ENCODE measurements at regions not wholly inside any gene's neighbourhood (a gene's known extent, or its start where the extent isn't known, plus 50 kb on each side); places are given as distances from the start of the nearest gene placed in this dataset.

GRCh38 chr2:19500126-19500525 lies 141.7 kb upstream of the OSR1 start:
- no peak for DNase-seq
- Histone ChIP-seq H3K23me2 (ENCODE audit: insufficient read length, low read depth, low read length, poor library complexity, severe bottlenecking) (no peaks in the 10 kb centered on the region), H3K18ac (ENCODE audit: insufficient read length, low read depth, low read length) (no peak overlapping the region), H2AK5ac (ENCODE audit: insufficient read length, low read length) (no peak overlapping the region), H3K4me1 (ENCODE audit: insufficient read depth, low read length) (no peaks in the 10 kb centered on the region), H3K9ac (ENCODE audit: extremely low read depth, insufficient read length, low read length) (no peak overlapping the region), H3T11ph (ENCODE audit: low read length) (no peak overlapping the region), H2BK120ac (ENCODE audit: low read depth, low read length, poor library complexity, severe bottlenecking) (no peak overlapping the region), H2BK20ac (ENCODE audit: low read depth, low read length, poor library complexity, severe bottlenecking) (no peak overlapping the region), H3K14ac (ENCODE audit: insufficient read depth, low read length) (no peak overlapping the region), H3K27me3 (ENCODE audit: insufficient read depth, low read length) (no peaks in the 10 kb centered on the region), H3K56ac (ENCODE audit: insufficient read length, low read depth, low read length) (no peak overlapping the region), H3K27ac (ENCODE audit: insufficient read length, low read depth, low read length) (no peak overlapping the region), H3K4ac (ENCODE audit: low read depth, low read length) (no peak overlapping the region), H3K79me1 (ENCODE audit: insufficient read depth, low read depth, low read length, poor library complexity, severe bottlenecking) (no peaks in the 10 kb centered on the region), H3K9me3 (ENCODE audit: control insufficient read depth, low read depth, low read length) (no peaks in the 10 kb centered on the region), H4K5ac (ENCODE audit: insufficient read length, low read depth, low read length) (no peak overlapping the region), H4K91ac (ENCODE audit: insufficient read length, low read depth, low read length) (no peak overlapping the region), H3K79me2 (ENCODE audit: insufficient read depth, low read length) (no peaks in the 10 kb centered on the region; the same call in 1 of the 2 replicates), H2BK12ac (ENCODE audit: insufficient read length, low read depth, low read length) (no peak overlapping the region), H2AFZ (ENCODE audit: low read length) (no peak overlapping the region), H2BK15ac (ENCODE audit: low read depth, low read length) (no peak overlapping the region), H4K20me1 (ENCODE audit: control insufficient read depth, insufficient read depth, insufficient read length) (no peaks in the 10 kb centered on the region), H3K23ac (ENCODE audit: insufficient read length, low read depth, low read length) (no peak overlapping the region), H2BK5ac (ENCODE audit: insufficient read length, low read length) (no peak overlapping the region), H4K8ac (replicated peaks; ENCODE audit: insufficient read length, low read depth, low read length) (no peak overlapping the region), H3K4me2 (ENCODE audit: insufficient read depth, insufficient read length, low read length) (no peak overlapping the region)
- H3K9me3 Mint-ChIP-seq = no peaks in the 10 kb centered on the region
- no peaks in the 10 kb centered on the region for H3K36me3 Mint-ChIP-seq (ENCODE audit: insufficient read depth in 1 of 3, low read depth in 3 of 3)
- H3K4me1 Mint-ChIP-seq = no peaks in the 10 kb centered on the region
- no peak overlapping the region for H3K4me3 Mint-ChIP-seq
- TF ChIP-seq, protein P1, sequence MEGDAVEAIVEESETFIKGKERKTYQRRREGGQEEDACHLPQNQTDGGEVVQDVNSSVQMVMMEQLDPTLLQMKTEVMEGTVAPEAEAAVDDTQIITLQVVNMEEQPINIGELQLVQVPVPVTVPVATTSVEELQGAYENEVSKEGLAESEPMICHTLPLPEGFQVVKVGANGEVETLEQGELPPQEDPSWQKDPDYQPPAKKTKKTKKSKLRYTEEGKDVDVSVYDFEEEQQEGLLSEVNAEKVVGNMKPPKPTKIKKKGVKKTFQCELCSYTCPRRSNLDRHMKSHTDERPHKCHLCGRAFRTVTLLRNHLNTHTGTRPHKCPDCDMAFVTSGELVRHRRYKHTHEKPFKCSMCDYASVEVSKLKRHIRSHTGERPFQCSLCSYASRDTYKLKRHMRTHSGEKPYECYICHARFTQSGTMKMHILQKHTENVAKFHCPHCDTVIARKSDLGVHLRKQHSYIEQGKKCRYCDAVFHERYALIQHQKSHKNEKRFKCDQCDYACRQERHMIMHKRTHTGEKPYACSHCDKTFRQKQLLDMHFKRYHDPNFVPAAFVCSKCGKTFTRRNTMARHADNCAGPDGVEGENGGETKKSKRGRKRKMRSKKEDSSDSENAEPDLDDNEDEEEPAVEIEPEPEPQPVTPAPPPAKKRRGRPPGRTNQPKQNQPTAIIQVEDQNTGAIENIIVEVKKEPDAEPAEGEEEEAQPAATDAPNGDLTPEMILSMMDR (conservative IDR thresholded peaks at IDR 0.05) = no peak
- H3K27ac Mint-ChIP-seq = no peak overlapping the region
- no peaks in the 10 kb centered on the region for H3K27me3 Mint-ChIP-seq (ENCODE audit: low read depth)

Measured in H9 (cell line).